Ascending aorta (tissue), 2 donors: ENCODE measurements at regions not wholly inside any gene's neighbourhood (a gene's known extent, or its start where the extent isn't known, plus 50 kb on each side); places are given as distances from the start of the nearest gene placed in this dataset.

ENCODE experiments used
- DNase-seq, 2 donors: peaks; one replicate each; pipeline ENCODE4 v3.0.0-alpha.2; 2019; ENCODE audit warnings: low spot score in 2 of 2
- H3K27ac ChIP-seq, 2 donors: fragments of 200-600 bp; sonication (generic); one replicate each; pipeline ENCODE4 v1.5.1; 2016 to 2017; ENCODE audit warnings: mild to moderate bottlenecking in 1 of 2
- H3K27me3 ChIP-seq: fragments of 200-600 bp; sonication (generic); one replicate; pipeline ENCODE4 v1.5.1; 2017
- H3K36me3 ChIP-seq, 2 donors: fragments of 200-600 bp; sonication (generic); one replicate each; pipeline ENCODE4 v1.5.1; 2016
- H3K4me1 ChIP-seq, 2 donors: fragments of 200-600 bp; sonication (generic); one replicate each; pipeline ENCODE4 v1.5.1; 2016 to 2017; ENCODE audit warnings: mild to moderate bottlenecking in 1 of 2
- H3K4me3 ChIP-seq, 2 donors: fragments of 200-600 bp; sonication (generic); one replicate each; pipeline ENCODE4 v1.5.1; 2016 to 2017; ENCODE audit warnings: mild to moderate bottlenecking in 1 of 2
- H3K9me3 ChIP-seq, 2 donors: fragments of 200-600 bp; sonication (generic); one replicate each; pipeline ENCODE4 v1.5.1; 2016
- intact Hi-C: fragments of 100-400 bp; cut with DNase I; formaldehyde crosslinking; loops from one replicate; pipeline ENCODE4 v1.15.1; 2023
- TF ChIP-seq, protein P1 (sequence below), 3 experiments: fragments of 200-600 bp in 2 of 3; fragments of 450-650 bp in 1 of 3; sonication (generic) in 2 of 3; IDR thresholded peaks; one replicate each; pipeline ENCODE4 v1.5.1; 2016 to 2019; ENCODE audit warnings: antibody characterized with exemption in 3 of 3, mild to moderate bottlenecking in 1 of 3, moderate library complexity in 1 of 3

DNA sequence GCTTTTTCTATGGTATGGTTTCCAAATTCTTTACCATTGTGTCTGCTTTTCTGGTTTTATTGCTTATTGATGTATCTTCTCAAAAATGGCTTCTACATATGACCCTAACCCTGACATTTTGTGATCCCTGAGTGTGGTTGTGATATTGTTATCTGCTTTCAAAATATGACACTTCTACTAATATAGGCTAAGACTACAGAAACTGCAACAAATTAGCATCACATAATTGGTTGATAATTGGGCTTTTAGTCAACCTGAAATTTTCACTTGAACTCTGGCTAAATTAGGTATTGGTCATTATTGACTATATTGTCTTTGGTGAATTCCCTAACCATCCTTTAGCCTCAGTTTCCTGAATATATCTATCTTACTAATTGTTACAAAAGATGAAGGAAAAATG is 246.1 kb downstream of the PIK3C3 start:
- H3K4me3 ChIP-seq: no peak overlapping the region
- TF ChIP-seq, protein P1, sequence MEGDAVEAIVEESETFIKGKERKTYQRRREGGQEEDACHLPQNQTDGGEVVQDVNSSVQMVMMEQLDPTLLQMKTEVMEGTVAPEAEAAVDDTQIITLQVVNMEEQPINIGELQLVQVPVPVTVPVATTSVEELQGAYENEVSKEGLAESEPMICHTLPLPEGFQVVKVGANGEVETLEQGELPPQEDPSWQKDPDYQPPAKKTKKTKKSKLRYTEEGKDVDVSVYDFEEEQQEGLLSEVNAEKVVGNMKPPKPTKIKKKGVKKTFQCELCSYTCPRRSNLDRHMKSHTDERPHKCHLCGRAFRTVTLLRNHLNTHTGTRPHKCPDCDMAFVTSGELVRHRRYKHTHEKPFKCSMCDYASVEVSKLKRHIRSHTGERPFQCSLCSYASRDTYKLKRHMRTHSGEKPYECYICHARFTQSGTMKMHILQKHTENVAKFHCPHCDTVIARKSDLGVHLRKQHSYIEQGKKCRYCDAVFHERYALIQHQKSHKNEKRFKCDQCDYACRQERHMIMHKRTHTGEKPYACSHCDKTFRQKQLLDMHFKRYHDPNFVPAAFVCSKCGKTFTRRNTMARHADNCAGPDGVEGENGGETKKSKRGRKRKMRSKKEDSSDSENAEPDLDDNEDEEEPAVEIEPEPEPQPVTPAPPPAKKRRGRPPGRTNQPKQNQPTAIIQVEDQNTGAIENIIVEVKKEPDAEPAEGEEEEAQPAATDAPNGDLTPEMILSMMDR (IDR thresholded peaks at IDR 0.05): no peak
- no peaks in the 10 kb centered on the region for H3K9me3 ChIP-seq
- H3K4me1 ChIP-seq: no peaks in the 10 kb centered on the region
- H3K36me3 ChIP-seq: no peaks in the 10 kb centered on the region
- no peak overlapping the region for H3K27ac ChIP-seq
- H3K27me3 ChIP-seq: no peaks in the 10 kb centered on the region
- intact Hi-C loops: no loop called here
- DNase-seq: no peak

DNA sequence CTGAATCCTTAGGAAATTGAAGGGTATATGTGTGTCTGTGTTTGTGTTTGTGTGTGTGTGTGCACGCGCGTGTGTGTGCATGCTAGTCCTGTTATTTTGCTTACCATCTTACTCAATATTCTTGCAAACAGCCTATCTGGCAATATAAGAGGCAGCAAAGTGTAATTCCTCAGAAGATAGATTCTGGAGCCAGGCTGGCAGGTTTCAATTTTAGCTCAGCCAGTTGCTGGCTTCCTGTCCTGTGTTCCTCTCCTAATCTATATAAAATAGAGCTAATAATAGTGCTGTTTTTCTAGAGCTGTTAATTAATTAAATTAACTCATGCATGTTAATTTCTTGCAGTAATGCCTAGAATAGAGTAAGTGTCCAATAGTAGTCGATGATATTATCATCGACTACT is 256.2 kb downstream of the PIK3C3 start:
- intact Hi-C loops: no loop called here
- Histone ChIP-seq H3K4me1 (no peaks in the 10 kb centered on the region), H3K4me3 (no peak overlapping the region), H3K9me3 (peaks cover 0 to 3% of the 10 kb centered on the region in 2 donors), H3K27me3 (no peaks in the 10 kb centered on the region), H3K27ac (no peak overlapping the region), H3K36me3 (no peaks in the 10 kb centered on the region)
- DNase-seq: no peak
- TF ChIP-seq, protein P1 (IDR thresholded peaks at IDR 0.05): no peak

DNA sequence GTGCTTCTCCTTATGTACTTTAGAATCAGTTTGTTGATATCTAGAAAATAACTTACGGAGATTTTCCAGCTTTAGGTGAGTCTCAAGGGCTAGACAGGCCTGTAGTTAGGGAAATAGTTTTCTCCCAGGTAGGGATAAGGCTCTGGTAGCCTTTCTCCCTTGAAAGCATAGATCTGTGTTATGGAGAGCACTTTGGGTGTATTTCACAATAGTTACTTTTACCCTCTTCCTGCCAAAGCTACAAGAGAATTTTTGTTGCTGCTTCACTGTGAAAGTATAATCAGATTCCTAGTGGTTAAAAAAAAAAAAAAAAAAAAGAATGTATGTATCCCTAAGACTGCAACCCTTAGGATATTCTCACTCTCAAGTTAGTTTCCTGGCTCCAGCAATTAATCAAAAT is 267.5 kb downstream of the PIK3C3 start:
- TF ChIP-seq, protein P1 (IDR thresholded peaks at IDR 0.05): no peak
- intact Hi-C loops: no loop called here
- DNase-seq: no peak
- Histone ChIP-seq H3K4me1 (no peaks in the 10 kb centered on the region), H3K36me3 (no peaks in the 10 kb centered on the region), H3K27me3 (no peaks in the 10 kb centered on the region), H3K4me3 (no peak overlapping the region), H3K9me3 (no peaks in the 10 kb centered on the region), H3K27ac (no peak overlapping the region)

DNA sequence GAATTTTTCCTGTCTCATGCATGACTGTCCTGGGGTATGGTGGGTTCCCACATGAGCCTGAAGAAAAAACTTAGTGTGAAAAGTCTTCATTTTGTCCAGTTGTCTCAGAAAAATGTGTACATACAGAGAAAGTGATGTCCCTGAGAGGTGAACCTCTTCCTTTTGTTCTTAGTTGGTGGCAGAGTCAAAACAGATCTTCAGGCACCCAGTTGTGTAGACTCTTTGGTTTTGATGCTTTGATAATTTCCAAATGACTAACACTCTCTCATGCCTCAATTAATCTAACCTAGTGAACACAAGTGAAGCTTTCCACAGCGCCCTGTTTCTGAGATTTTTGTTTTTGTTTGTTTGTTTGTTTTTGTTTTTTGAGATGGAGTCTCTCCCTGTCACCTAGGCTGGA is 273.5 kb downstream of the PIK3C3 start:
- Histone ChIP-seq H3K4me1 (no peaks in the 10 kb centered on the region), H3K27me3 (no peaks in the 10 kb centered on the region), H3K9me3 (no peaks in the 10 kb centered on the region), H3K27ac (no peak overlapping the region), H3K4me3 (no peak overlapping the region), H3K36me3 (no peaks in the 10 kb centered on the region)
- TF ChIP-seq, protein P1 (IDR thresholded peaks at IDR 0.05): no peak
- intact Hi-C loops: no loop called here
- DNase-seq: no peak

DNA sequence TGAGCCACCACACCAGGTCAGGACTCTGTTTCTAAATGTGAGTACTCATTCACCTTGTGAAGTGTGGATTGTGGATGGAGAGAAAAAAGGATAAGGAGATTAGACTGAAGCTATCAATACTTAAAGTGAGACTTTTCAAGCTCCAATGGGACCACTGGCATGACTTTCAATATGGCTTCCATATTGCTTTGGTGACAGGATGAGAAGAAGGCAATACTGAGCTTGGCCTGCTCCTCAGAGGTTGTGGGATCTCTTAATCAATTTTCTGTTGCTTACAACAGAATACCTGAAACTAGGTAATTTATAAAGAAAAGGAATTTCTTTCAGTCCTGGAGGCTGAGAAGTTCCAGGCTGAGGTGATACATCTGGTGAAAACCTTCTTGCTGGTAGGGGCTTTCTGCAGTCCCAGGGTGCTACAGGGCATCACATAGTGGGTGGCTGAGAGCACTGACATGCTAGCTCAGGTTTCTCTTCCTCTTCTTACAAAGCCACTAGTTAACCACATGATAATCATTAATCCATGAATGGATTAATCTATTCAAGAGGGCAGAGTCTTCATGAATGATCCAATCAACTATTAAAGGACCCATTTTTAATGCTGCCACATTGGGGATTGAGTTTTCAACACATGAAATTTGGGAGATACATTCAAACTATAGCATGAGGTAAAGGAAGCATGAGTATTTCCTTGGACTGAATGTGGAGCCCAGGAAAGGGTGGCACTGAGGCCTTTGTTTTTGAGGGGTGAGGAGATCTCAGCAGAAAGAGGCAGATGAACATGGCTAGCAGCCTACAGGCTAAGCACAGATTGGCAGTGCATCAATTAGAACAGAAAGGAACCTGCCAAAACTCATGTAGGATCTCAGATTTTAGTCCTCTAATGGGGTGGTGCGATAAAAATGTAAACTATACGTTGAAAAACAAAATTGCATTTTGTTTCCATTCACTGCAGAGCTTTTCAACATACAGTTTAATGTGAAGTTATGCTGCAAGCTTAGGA is 274.5 kb downstream of the PIK3C3 start:
- no peak overlapping the region for H3K27ac ChIP-seq
- no peaks in the 10 kb centered on the region for H3K9me3 ChIP-seq
- intact Hi-C loops: no loop called here
- TF ChIP-seq, protein P1 (IDR thresholded peaks at IDR 0.05): no peak
- no peaks in the 10 kb centered on the region for H3K4me1 ChIP-seq
- DNase-seq: no peak
- H3K4me3 ChIP-seq: no peak overlapping the region
- H3K27me3 ChIP-seq: no peaks in the 10 kb centered on the region
- H3K36me3 ChIP-seq: no peaks in the 10 kb centered on the region
